Upper lobe of left lung (tissue), 4 donors: ENCODE measurements at regions not wholly inside any gene's neighbourhood (a gene's known extent, or its start where the extent isn't known, plus 50 kb on each side); places are given as distances from the start of the nearest gene placed in this dataset.

Experiments used
- EP300 ChIP-seq, 4 donors: sonication (generic); formaldehyde crosslinking; IDR thresholded peaks; one replicate each; pipeline ENCODE4 v1.5.1; 2017; ENCODE audit warnings: antibody characterized with exemption in 4 of 4, control low read depth in 2 of 4
- POLR2A ChIP-seq, 4 donors: fragments of 450-650 bp; IDR thresholded peaks; one replicate each; pipeline ENCODE4 v1.5.1; 2016 to 2017; ENCODE audit warnings: antibody characterized with exemption in 4 of 4, mild to moderate bottlenecking in 2 of 4
- POLR2AphosphoS5 ChIP-seq, 2 donors: sonication (generic); formaldehyde crosslinking; IDR thresholded peaks; one replicate each; pipeline ENCODE4 v1.5.1; 2017; ENCODE audit warnings: antibody characterized with exemption in 2 of 2
- TF ChIP-seq, protein P1 (sequence below), 6 experiments: fragments of 450-650 bp in 4 of 6; fragments of 200-600 bp in 2 of 6; sonication (generic) in 2 of 6; IDR thresholded peaks; one replicate each; pipeline ENCODE4 v1.5.1; 2016 to 2019; ENCODE audit warnings: antibody characterized with exemption in 6 of 6

DNA sequence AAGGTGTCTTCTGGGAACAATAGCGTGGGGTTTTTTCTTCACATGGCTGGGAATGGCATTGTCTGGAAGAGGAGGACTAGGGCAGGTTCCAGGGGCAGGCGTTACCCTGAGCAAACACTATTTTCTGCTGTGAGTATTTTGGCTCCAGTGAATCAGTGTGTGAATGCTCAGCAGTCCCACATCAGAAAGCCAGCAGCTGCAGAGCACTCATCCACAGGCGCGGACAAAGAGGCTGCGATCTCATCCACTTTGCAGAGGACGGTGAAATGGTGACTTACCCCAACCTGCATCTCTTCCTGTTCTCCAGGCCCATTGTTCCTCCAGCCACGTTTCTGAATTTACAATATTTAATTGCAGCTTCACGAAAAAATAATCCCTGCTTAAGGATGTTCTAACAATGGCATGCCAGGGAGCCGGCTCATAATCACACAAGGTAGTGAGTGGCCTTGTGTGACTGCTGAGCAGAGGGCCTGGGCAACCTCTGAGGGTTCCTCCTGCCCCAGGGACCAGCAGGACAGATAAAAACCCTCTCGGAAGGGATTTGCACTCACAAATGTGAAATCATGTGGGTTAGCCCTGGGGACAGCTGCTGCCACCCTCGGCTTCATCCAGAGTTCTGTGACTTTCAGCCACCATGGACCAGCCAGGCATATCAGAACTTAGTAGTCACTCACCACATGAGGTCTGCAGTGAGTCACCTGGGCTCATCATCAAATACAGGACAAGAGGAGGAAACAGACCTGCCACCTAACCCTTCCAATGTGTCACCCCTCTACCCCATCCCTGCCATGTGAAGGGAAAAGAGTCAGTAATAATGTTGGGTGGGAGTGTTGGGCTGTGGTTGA lies 65.0 kb upstream of the EN2 start:
- TF ChIP-seq POLR2A (IDR thresholded peaks at IDR 0.05) (no peak), POLR2AphosphoS5 (IDR thresholded peaks at IDR 0.05) (no peak), EP300 (IDR thresholded peaks at IDR 0.05) (no peak)
- TF ChIP-seq, protein P1, sequence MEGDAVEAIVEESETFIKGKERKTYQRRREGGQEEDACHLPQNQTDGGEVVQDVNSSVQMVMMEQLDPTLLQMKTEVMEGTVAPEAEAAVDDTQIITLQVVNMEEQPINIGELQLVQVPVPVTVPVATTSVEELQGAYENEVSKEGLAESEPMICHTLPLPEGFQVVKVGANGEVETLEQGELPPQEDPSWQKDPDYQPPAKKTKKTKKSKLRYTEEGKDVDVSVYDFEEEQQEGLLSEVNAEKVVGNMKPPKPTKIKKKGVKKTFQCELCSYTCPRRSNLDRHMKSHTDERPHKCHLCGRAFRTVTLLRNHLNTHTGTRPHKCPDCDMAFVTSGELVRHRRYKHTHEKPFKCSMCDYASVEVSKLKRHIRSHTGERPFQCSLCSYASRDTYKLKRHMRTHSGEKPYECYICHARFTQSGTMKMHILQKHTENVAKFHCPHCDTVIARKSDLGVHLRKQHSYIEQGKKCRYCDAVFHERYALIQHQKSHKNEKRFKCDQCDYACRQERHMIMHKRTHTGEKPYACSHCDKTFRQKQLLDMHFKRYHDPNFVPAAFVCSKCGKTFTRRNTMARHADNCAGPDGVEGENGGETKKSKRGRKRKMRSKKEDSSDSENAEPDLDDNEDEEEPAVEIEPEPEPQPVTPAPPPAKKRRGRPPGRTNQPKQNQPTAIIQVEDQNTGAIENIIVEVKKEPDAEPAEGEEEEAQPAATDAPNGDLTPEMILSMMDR (IDR thresholded peaks at IDR 0.05): no peak
